Lower leg skin (tissue), 3 donors: ENCODE measurements at regions not wholly inside any gene's neighbourhood (a gene's known extent, or its start where the extent isn't known, plus 50 kb on each side); places are given as distances from the start of the nearest gene placed in this dataset.

ENCODE experiments used
- CTCF ChIP-seq, 3 donors: fragments of 450-650 bp; IDR thresholded peaks; one replicate each; pipeline ENCODE4 v1.5.1; 2016; ENCODE audit warnings: antibody characterized with exemption in 3 of 3, mild to moderate bottlenecking in 3 of 3, moderate library complexity in 2 of 3
- POLR2A ChIP-seq, 2 donors: fragments of 450-650 bp; IDR thresholded peaks; one replicate each; pipeline ENCODE4 v1.6.1; 2016 to 2017; ENCODE audit warnings: antibody characterized with exemption in 2 of 2, mild to moderate bottlenecking in 1 of 2, moderate library complexity in 1 of 2

GRCh38 chr13:84885868-84886267, 913.4 kb downstream of the SLITRK6 start:
- TF ChIP-seq CTCF (IDR thresholded peaks at IDR 0.05) (no peak), POLR2A (IDR thresholded peaks at IDR 0.05) (no peak)
